ENCODE measurements at regions not wholly inside any gene's neighbourhood (a gene's known extent, or its start where the extent isn't known, plus 50 kb on each side); places are given as distances from the start of the nearest gene placed in this dataset.

GRCh38 chr6:4673861-4674260 lies 102.3 kb upstream of the CDYL start:
- TF ChIP-seq POLR2AphosphoS5 (IDR thresholded peaks at IDR 0.05; ENCODE audit: borderline replicate concordance, low read depth, low read length) (no peak), EZH2 (IDR thresholded peaks at IDR 0.05) (no peak), FOXP2 (optimal IDR thresholded peaks at IDR 0.05; ENCODE audit: control extremely low read depth, extremely low read length, insufficient read depth) (no peak)

Data from SK-N-MC (cell line).